ENCODE measurements at regions not wholly inside any gene's neighbourhood (a gene's known extent, or its start where the extent isn't known, plus 50 kb on each side); places are given as distances from the start of the nearest gene placed in this dataset.

- no peaks in the 10 kb centered on the region for H3K4me1 ChIP-seq (ENCODE audit: control insufficient read depth, extremely low read depth, insufficient read depth, low read length)
- H3K4me2 ChIP-seq (ENCODE audit: insufficient read depth, low read length): no peak overlapping the region
- H3K79me2 ChIP-seq (ENCODE audit: control insufficient read depth, insufficient read depth, low read length): no peaks in the 10 kb centered on the region
- POLR2A ChIA-PET: no interaction called here
- no peak overlapping the region for H3K4me3 ChIP-seq (replicated peaks in 1 of 3; ENCODE audit: insufficient read depth in 1 of 3, low read depth in 1 of 3, low read length in 3 of 3)
- H2AFZ ChIP-seq (ENCODE audit: low read depth, low read length): no peak overlapping the region
- H3K9ac ChIP-seq (replicated peaks; ENCODE audit: extremely low read depth, insufficient read depth, low read length): no peak overlapping the region
- CTCF ChIA-PET: no interaction called here
- no peaks in the 10 kb centered on the region for H3K9me1 ChIP-seq (replicated peaks; ENCODE audit: control insufficient read depth, extremely low read depth, insufficient read depth, low read length)
- no peaks in the 10 kb centered on the region for H3K36me3 ChIP-seq (ENCODE audit: control insufficient read depth in 2 of 2, extremely low read depth in 1 of 2, insufficient read depth in 2 of 2, low read length in 2 of 2)
- no peak for DNase-seq (ENCODE audit: low read depth, low spot score)
- no peak for FAIRE-seq
- dilution Hi-C loops (cut with MboI; ENCODE audit: extremely low pct_ligation_motif_present, low sequenced_read_pairs) (no loop called here), intact Hi-C loops (cut with micrococcal nuclease) (no loop called here)
- TF ChIP-seq JUN (IDR thresholded peaks at IDR 0.05; ENCODE audit: borderline replicate concordance, insufficient read depth, insufficient read length, low read depth): no peak
- no peak for TF ChIP-seq GATA2 (IDR thresholded peaks at IDR 0.05; ENCODE audit: insufficient read depth, insufficient read length, low read depth, low read length)
- TF ChIP-seq EZH2 (IDR thresholded peaks at IDR 0.05; ENCODE audit: borderline replicate concordance, low read depth, low read length, severe bottlenecking): no peak
- TF ChIP-seq MYC (IDR thresholded peaks at IDR 0.05; ENCODE audit: low read depth, low read length): no peak
- TF ChIP-seq POLR2A (IDR thresholded peaks at IDR 0.05; ENCODE audit: low read depth, low read length): no peak
- TF ChIP-seq FOS (IDR thresholded peaks at IDR 0.05; ENCODE audit: borderline replicate concordance, insufficient read depth, low read length): no peak
- no TSS peak for BruUV-seq (replicated peaks)
- no peaks in the 10 kb centered on the region for H3K9me3 ChIP-seq (replicated peaks; ENCODE audit: control insufficient read depth, insufficient read depth, low read length)
- H4K20me1 ChIP-seq (replicated peaks; ENCODE audit: control insufficient read depth, extremely low read depth, insufficient read depth, low read length): no peaks in the 10 kb centered on the region
- no peaks in the 10 kb centered on the region for H3K27me3 ChIP-seq (ENCODE audit: control insufficient read depth in 2 of 2, insufficient read depth in 2 of 2, low read length in 2 of 2)
- H3K27ac ChIP-seq (ENCODE audit: insufficient read depth, low read depth, low read length): no peak overlapping the region
These were observed 1080.6 kb upstream of the B3GALT2 start for GRCh38 chr1:194267021-194267420.

DNA sequence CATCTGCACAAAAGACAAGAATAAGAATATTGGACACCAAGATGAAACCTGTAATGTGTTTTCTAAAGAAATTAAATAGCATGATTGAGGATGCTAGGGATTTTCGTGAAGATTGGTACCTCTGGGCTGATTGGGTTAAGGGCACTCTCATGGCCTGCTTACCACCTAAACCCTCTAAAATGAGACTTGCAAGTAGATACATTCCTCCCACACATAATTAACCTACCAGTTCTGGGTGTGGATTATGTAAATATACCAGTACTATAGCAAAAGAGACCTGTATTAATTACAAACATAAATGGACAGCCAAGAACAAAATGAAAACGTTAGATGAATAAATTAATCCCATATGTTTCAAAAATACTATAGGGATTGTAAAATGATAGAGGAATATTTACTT is 1069.6 kb upstream of the B3GALT2 start:
- BruUV-seq (replicated peaks): no TSS peak

More for the DNA sequence above, 1069.6 kb upstream of the B3GALT2 start:
- ChIA-PET POLR2A (no interaction called here), CTCF (no interaction called here)
- dilution Hi-C loops (cut with MboI; ENCODE audit: extremely low pct_ligation_motif_present, low sequenced_read_pairs) (no loop called here), intact Hi-C loops (cut with micrococcal nuclease) (no loop called here)
- Histone ChIP-seq H3K27ac (ENCODE audit: insufficient read depth, low read depth, low read length) (no peak overlapping the region), H3K4me3 (replicated peaks in 1 of 3; ENCODE audit: insufficient read depth in 1 of 3, low read depth in 1 of 3, low read length in 3 of 3) (no peak overlapping the region), H3K79me2 (ENCODE audit: control insufficient read depth, insufficient read depth, low read length) (no peaks in the 10 kb centered on the region), H3K9ac (replicated peaks; ENCODE audit: extremely low read depth, insufficient read depth, low read length) (no peak overlapping the region), H2AFZ (ENCODE audit: low read depth, low read length) (no peak overlapping the region), H3K9me3 (replicated peaks; ENCODE audit: control insufficient read depth, insufficient read depth, low read length) (no peaks in the 10 kb centered on the region), H3K27me3 (ENCODE audit: control insufficient read depth in 2 of 2, insufficient read depth in 2 of 2, low read length in 2 of 2) (no peaks in the 10 kb centered on the region), H4K20me1 (replicated peaks; ENCODE audit: control insufficient read depth, extremely low read depth, insufficient read depth, low read length) (no peaks in the 10 kb centered on the region), H3K36me3 (ENCODE audit: control insufficient read depth in 2 of 2, extremely low read depth in 1 of 2, insufficient read depth in 2 of 2, low read length in 2 of 2) (no peaks in the 10 kb centered on the region), H3K9me1 (replicated peaks; ENCODE audit: control insufficient read depth, extremely low read depth, insufficient read depth, low read length) (no peaks in the 10 kb centered on the region), H3K4me1 (ENCODE audit: control insufficient read depth, extremely low read depth, insufficient read depth, low read length) (no peaks in the 10 kb centered on the region), H3K4me2 (ENCODE audit: insufficient read depth, low read length) (no peak overlapping the region)
- TF ChIP-seq FOS (IDR thresholded peaks at IDR 0.05; ENCODE audit: borderline replicate concordance, insufficient read depth, low read length) (no peak), GATA2 (IDR thresholded peaks at IDR 0.05; ENCODE audit: insufficient read depth, insufficient read length, low read depth, low read length) (no peak), EZH2 (IDR thresholded peaks at IDR 0.05; ENCODE audit: borderline replicate concordance, low read depth, low read length, severe bottlenecking) (no peak)
- FAIRE-seq (no peak), DNase-seq (ENCODE audit: low read depth, low spot score) (no peak)
